GM06990 (cell line): ENCODE measurements at regions not wholly inside any gene's neighbourhood (a gene's known extent, or its start where the extent isn't known, plus 50 kb on each side); places are given as distances from the start of the nearest gene placed in this dataset.

Experiments used
- DNase-seq: peaks from one replicate; pipeline ENCODE4 v3.0.0-alpha.2; 2011; ENCODE audit not compliant: insufficient read length; ENCODE audit errors: extremely low read depth
- H3K27me3 ChIP-seq: replicated peaks from 2 replicates; pipeline ENCODE4 v1.6.0; 2011; ENCODE audit warnings: low read length; ENCODE audit not compliant: control insufficient read depth, insufficient read depth
- H3K36me3 ChIP-seq: 2 replicates; pipeline ENCODE4 v1.5.1; 2011; ENCODE audit warnings: low read length; ENCODE audit not compliant: control insufficient read depth, insufficient read depth
- H3K4me3 ChIP-seq: replicated peaks from 2 replicates; pipeline ENCODE4 v1.5.1; 2011; ENCODE audit warnings: low read depth, mild to moderate bottlenecking, control low read depth, low read length
- CTCF ChIP-seq: IDR thresholded peaks from 2 replicates; pipeline ENCODE4 v1.5.1; 2011; ENCODE audit warnings: low read length, control low read depth, mild to moderate bottlenecking, inconsistent platforms; ENCODE audit not compliant: insufficient read depth, poor library complexity, severe bottlenecking

GRCh38 chr3:53996141-53996874 is 104.6 kb upstream of the SELENOK start:
- no peak for DNase-seq
- no peak overlapping the region for H3K4me3 ChIP-seq
- H3K27me3 ChIP-seq: no peaks in the 10 kb centered on the region

GRCh38 chr3:53994986-53995603 is 103.4 kb upstream of the SELENOK start:
- Histone ChIP-seq H3K36me3 (no peaks in the 10 kb centered on the region), H3K27me3 (no peaks in the 10 kb centered on the region)
- TF ChIP-seq CTCF: no peak

More at GRCh38 chr3:53996141-53996874, 104.6 kb upstream of the SELENOK start:
- no peak for TF ChIP-seq CTCF
- H3K36me3 ChIP-seq: no peaks in the 10 kb centered on the region

GRCh38 chr3:53991240-53991639 is 99.6 kb upstream of the SELENOK start:
- TF ChIP-seq CTCF: no peak
- no peaks in the 10 kb centered on the region for H3K36me3 ChIP-seq
- DNase-seq: no peak
- no peaks in the 10 kb centered on the region for H3K27me3 ChIP-seq
- H3K4me3 ChIP-seq: no peak overlapping the region

More at GRCh38 chr3:53994986-53995603, 103.4 kb upstream of the SELENOK start:
- DNase-seq: no peak
- no peak overlapping the region for H3K4me3 ChIP-seq

- Histone ChIP-seq H3K27me3 (no peaks in the 10 kb centered on the region; the same call in 1 of the 2 replicates), H3K4me3 (no peak overlapping the region), H3K36me3 (no peaks in the 10 kb centered on the region)
- no peak for TF ChIP-seq CTCF
- no peak for DNase-seq
Measured at GRCh38 chr3:53989946-53990345, 98.3 kb upstream of the SELENOK start.

- Histone ChIP-seq H3K4me3 (no peak overlapping the region), H3K27me3 (no peaks in the 10 kb centered on the region; the same call in 1 of the 2 replicates), H3K36me3 (no peaks in the 10 kb centered on the region)
- no peak for TF ChIP-seq CTCF
- no peak for DNase-seq
Measured at GRCh38 chr3:53989451-53989850, 97.8 kb upstream of the SELENOK start.
